HG02678 (cell line): ENCODE measurements at regions not wholly inside any gene's neighbourhood (a gene's known extent, or its start where the extent isn't known, plus 50 kb on each side); places are given as distances from the start of the nearest gene placed in this dataset.

Experiments used
- ATAC-seq: cut with Tn5 transposase; IDR thresholded peaks from one replicate; pipeline ENCODE4 v1.9.1; 2021; ENCODE audit warnings: mild to moderate bottlenecking, moderate library complexity; ENCODE audit not compliant: unreplicated experiment

DNA sequence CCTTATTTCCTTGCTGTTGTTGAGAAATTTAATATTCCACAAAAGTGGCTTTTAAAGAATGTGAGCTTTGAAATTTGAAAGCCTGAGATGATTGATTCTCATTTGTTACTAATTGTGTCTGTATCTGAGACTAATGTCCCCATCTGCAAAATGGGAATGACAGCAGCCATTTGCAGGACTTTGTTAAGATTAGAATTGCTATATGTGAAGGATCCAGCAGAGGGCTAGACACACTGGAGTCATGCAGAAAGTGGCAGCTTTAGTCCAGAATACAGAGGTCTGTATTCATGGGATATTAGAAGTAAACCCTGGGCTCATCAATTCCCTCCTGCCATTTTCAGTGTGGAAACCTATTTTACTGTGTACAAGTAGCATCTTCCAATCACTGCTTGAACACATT, 296.5 kb upstream of the GYPC start:
- ATAC-seq: no peak

DNA sequence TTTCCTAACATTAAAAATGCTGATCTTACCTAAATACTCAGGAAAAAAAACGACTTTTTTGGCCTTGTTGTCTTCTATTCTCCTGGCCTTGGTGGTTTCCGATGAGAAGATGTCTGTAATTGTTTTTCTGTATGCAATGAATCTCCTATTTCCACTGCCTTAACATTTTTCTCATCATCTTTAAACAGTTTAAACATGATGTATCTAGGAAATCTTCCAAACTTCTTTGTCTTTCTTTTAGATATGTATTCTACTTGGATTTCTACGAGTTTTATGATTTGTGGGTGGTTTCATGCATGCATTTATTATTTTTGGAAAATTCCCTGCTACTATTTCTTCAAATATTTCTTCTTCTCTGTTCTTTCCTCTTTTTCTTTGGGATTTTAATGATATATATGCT, 288.6 kb upstream of the GYPC start:
- no peak for ATAC-seq

DNA sequence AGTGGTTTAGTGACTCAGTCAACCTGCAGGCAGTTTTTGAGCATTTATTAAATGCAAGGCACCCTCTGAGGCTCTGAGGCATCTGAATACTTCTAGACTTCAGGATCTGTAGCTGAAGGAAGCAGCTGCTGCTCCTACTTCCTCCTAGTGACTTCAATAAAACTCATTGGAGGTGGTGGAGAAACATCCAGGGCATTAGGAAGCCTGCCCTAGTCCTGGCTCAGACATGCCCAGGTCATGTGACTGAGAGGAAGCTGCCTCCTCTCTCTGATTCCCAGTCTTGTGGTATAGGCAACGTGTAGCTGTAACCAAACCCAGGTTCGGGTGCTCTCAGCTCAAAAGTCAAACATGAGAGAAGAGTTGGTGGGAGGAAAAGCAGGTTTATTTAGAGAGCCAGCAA, 287.2 kb upstream of the GYPC start:
- no peak for ATAC-seq

DNA sequence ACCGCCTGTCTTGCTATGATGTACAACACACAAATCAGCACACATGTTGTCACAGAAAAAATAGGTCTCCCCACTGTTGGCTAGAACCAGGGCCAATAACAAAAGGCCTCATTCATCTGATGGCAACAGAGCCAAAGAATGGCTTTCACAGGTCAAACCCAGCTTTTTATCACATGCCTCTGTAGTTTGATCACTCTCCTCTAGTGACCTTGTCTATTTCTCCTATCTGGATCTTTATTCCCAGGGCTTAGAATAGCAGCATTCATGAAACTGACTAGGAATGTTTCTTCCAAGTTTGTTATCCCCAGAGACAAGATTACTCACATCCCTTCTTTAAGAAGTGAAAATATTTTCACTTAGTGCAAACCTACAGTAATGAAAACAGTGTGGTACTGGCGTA, 285.8 kb upstream of the GYPC start:
- no peak for ATAC-seq

DNA sequence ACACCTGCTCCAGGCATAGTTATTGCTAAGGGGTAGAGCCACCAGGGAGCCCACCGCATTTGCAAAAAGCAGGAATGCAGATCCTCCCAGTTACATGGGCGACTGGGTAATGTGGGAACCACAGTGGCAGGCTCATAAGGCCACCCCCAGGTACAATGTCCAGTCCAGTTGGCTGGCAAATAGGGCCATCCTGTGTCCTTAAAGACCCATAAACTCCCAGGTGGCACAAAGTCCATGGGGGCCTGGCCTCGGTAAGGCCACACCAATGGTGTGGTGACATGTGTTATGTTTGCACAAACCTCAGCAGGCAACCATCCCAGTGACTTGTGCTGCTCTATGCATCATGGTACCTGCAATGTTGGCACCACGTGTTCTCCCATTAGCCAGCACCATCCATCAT, 283.6 kb upstream of the GYPC start:
- ATAC-seq: no peak

DNA sequence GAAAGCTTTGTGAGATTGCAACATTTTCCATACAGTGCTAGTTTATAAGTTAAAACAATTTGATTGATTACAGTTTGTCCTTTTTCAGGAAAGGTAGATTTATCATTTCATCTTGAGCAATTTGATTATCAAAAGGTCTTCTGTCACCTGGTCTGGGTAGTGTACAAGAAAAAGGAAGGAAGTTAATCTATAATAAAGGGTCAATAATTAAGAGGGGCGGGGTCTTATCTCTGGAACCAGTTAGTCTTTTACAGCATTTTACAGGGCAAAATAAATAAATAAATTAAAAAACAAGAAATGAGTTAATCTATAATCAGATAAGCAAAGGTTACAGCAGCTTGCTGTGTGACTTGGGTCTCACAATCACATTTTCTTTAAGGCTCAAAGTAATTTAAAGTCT, 277.8 kb upstream of the GYPC start:
- no peak for ATAC-seq

- ATAC-seq: no peak
Measured at GRCh38 chr2:126381091-126381490, 274.9 kb upstream of the GYPC start.

DNA sequence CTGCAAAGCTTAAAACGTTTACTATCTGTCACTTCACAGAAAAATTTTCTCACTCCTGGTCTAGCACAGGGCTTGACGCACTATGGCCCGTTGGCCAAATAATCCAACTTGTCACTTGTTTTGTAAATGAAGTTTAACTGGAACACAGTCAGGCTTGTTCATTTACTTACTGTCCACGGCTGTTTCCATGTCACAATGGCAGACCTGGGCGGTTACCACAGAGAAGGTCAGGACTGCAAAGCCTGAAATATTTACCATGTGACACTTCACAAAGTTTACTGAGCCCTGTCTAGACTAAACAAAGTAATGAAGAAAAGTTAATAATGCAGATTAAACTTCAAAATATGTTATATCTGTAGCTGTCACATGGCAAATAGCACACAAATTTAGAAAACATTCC, 273.0 kb upstream of the GYPC start:
- no peak for ATAC-seq

- ATAC-seq: no peak
Measured at GRCh38 chr2:126383800-126384199, 272.2 kb upstream of the GYPC start.

- no peak for ATAC-seq
Measured at GRCh38 chr2:126385441-126385840, 270.5 kb upstream of the GYPC start.

DNA sequence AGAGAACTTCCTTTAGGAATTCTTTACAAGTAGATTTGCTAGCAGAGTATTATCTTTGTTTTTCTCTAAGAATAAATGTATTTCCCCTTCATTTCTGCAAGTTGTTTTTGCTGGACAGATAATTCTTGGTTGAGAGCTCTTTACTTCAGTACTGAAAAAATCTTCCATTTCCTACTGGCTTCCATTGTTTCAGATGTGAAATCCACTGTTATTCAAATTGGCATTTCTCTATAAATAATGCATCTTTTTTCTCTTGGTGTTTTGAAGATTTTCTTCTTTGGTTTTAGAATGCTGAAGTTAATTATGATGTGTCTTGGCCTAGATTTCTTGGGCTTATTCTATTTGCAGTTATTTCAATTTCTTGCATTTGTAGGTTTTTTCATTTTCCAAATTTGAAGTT, 270.0 kb upstream of the GYPC start:
- no peak for ATAC-seq

DNA sequence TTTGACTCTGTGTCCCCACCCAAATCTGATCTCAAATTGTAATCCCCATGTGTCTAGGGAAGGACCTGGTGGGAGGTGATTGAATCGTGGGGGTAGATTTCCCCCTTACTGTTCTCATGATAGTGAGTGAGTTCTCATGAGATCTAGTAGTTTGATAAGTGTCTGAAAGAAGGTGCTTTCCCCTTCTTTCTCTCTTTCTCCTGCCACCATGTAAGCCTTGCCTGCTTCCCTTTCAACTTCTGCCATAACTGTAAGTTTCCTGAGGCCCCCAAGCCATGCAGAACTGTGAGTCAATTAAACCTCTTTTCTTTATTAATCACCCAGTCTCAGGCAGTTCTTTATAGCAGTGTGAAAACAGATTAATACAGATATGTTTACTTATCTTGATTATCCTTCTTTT, 266.5 kb upstream of the GYPC start:
- ATAC-seq: no peak

DNA sequence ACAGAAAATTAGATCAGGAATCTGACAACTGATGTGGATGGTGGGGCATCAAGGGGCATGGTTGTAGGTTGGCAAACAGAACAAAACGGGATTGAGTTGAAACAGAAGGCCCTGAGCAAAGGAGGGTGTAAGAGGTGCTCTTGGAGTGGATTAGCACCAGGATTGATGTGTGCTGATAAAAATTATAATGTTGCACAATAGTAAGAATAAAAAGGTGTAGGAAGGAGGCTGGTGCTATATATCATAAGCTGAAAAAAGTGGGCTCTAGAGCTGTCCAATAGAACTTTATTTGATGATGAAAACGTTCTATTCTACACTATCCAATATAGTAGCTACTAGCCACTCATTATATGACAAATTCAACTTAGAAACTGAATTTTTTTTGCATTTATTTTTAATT, 263.1 kb upstream of the GYPC start:
- no peak for ATAC-seq

- no peak for ATAC-seq
Measured at GRCh38 chr2:126399001-126399400, 257.0 kb upstream of the GYPC start.

DNA sequence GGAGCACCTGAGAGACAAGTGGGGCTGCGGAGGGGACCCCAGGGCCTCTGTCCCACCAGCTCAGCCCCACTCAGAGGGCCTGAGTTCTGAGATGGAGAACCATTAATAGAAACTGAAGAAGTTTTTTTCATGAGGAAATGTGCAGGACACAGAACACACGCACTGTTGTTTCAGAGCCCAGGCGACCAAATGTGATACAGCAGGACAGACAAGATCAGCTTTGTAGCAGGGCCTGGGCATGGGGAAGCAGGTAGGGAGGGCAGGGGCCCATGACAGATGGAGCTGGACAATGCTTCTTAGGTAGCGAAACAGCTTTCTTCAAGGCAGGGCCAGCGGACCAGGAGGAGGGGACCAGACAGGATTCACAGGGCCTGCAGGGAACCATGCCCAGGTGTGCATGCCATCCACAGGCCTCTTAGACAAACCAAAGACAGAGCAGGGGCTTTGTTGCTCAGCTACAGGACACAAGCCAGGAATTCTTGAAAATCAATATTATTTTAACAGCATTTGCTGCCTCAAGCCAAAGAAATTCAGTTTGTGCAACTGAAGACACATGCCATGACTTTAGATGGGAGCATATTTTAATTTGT, 252.8 kb upstream of the GYPC start:
- no peak for ATAC-seq

- no peak for ATAC-seq
Measured at GRCh38 chr2:126406267-126406666, 249.7 kb upstream of the GYPC start.

DNA sequence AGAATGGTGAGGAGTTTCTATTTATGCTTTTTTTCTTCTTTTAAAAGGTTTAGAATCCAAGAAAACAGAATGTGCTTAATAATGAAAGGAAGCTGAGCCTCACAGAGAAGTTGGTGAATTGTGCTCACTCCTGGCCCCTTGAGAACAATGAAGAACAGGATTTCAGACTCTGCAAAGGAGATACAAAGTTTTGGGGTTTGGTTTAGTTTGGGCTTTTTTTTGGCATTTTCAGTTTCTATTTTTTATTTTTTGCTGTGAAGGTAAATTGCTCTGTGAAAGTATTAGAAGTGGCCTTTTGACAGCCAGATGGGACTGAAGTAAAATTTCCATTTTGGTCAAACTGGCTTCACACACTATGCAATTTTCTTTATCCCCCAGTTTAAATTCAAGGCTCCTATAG, 247.3 kb upstream of the GYPC start:
- no peak for ATAC-seq

- ATAC-seq: no peak
Measured at GRCh38 chr2:126409850-126410249, 246.1 kb upstream of the GYPC start.

DNA sequence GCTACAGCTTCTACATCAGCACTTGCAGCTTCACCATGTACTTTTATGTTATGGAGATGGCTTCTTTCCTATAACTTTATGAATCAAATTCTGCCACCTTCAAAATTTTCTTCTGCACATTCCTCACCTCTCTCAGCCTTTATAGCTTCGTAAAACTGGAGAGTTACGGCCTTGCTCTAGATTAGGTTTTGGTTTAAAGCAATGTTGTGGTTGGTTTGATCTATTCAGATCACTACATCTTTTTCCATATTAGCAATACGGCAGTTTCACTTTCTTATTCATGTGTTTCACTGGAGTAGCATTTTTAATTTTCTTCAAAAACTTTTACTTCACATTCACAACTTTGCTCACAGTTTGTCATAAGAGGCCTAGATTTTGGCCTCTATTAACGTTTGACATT, 242.9 kb upstream of the GYPC start:
- no peak for ATAC-seq

- no peak for ATAC-seq
Measured at GRCh38 chr2:126419403-126419802, 236.6 kb upstream of the GYPC start.

- ATAC-seq: no peak
Measured at GRCh38 chr2:126425943-126426342, 230.0 kb upstream of the GYPC start.

DNA sequence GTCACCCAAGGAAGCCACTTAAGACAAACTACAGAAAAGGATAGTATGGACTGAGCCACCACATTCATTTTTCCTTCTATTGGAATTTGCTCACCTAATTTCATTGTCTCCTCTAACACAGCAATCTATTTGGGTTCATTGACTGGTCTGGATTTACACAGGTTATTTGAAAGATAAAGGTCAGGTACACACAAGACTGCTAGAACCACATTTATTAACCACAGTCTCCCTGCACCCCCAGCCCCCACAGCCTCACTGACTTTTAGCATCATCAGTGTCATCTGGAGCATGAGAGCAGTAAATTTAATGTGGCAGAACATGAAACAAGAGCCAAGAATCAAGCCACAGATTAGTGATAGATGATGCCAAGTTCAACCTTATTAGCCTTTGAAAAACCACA, 226.9 kb upstream of the GYPC start:
- ATAC-seq: no peak

GRCh38 chr2:126431136-126431535, 224.8 kb upstream of the GYPC start:
- no peak for ATAC-seq

- no peak for ATAC-seq
Measured at GRCh38 chr2:126436411-126436810, 219.5 kb upstream of the GYPC start.
